GM23338 (cell line): ENCODE measurements at regions not wholly inside any gene's neighbourhood (a gene's known extent, or its start where the extent isn't known, plus 50 kb on each side); places are given as distances from the start of the nearest gene placed in this dataset.

Experiments used
- ATAC-seq: fragments of 200-7000 bp; cut with Tn5 transposase; 3 replicates; pipeline ENCODE4 v1.9.1; 2020
- DNase-seq: peaks from one replicate; pipeline ENCODE4 v3.0.0-alpha.2; 2015; ENCODE audit warnings: low spot score
- H2AFZ ChIP-seq: fragments of 200-600 bp; sonication (generic); 2 replicates; pipeline ENCODE4 v1.8.0; 2016; ENCODE audit warnings: antibody characterized with exemption, mild to moderate bottlenecking, moderate library complexity
- H3F3A ChIP-seq: fragments of 200-600 bp; sonication (generic); replicated peaks from 2 replicates; pipeline ENCODE4 v1.8.0; 2017; ENCODE audit warnings: antibody characterized with exemption, mixed run types, low read depth
- H3K27ac ChIP-seq: fragments of 200-600 bp; sonication (generic); 2 replicates; pipeline ENCODE4 v1.6.1; 2016; ENCODE audit warnings: low read depth
- H3K27me3 ChIP-seq: fragments of 200-600 bp; sonication (generic); 2 replicates; pipeline ENCODE4 v1.8.0; 2016; ENCODE audit warnings: mild to moderate bottlenecking, mixed run types, moderate library complexity; ENCODE audit not compliant: insufficient read depth
- H3K36me3 ChIP-seq: fragments of 200-600 bp; sonication (generic); 2 replicates; pipeline ENCODE4 v1.8.0; 2016; ENCODE audit warnings: mild to moderate bottlenecking; ENCODE audit not compliant: insufficient read depth
- H3K4me1 ChIP-seq: fragments of 200-600 bp; sonication (generic); 2 replicates; pipeline ENCODE4 v1.8.0; 2016; ENCODE audit warnings: mild to moderate bottlenecking, moderate library complexity; ENCODE audit not compliant: insufficient read depth
- H3K4me2 ChIP-seq: fragments of 200-600 bp; sonication (generic); 2 replicates; pipeline ENCODE4 v1.7.1; 2017; ENCODE audit warnings: mixed run types
- H3K4me3 ChIP-seq: fragments of 200-600 bp; sonication (generic); 2 replicates; pipeline ENCODE4 v1.6.1; 2016; ENCODE audit warnings: mixed run types
- H3K79me2 ChIP-seq: fragments of 200-600 bp; sonication (generic); replicated peaks from 2 replicates; pipeline ENCODE4 v1.8.0; 2017; ENCODE audit warnings: mild to moderate bottlenecking; ENCODE audit not compliant: insufficient read depth
- H3K9me2 ChIP-seq: fragments of 200-600 bp; sonication (generic); 2 replicates; pipeline ENCODE4 v1.8.0; 2017; ENCODE audit not compliant: insufficient read depth
- H4K20me1 ChIP-seq: fragments of 200-600 bp; sonication (generic); replicated peaks from 2 replicates; pipeline ENCODE4 v1.8.0; 2017; ENCODE audit warnings: mild to moderate bottlenecking; ENCODE audit not compliant: insufficient read depth
- H3K27ac Mint-ChIP-seq: 2 replicates; pipeline ENCODE4 v1.8.0; 2020; ENCODE audit warnings: inconsistent platforms, mild to moderate bottlenecking, moderate library complexity, mixed read lengths
- H3K27me3 Mint-ChIP-seq: 3 replicates; pipeline ENCODE4 v1.8.0; 2022; ENCODE audit warnings: low read depth, mild to moderate bottlenecking, moderate library complexity, mixed read lengths, inconsistent platforms; ENCODE audit not compliant: insufficient read depth, poor library complexity
- H3K36me3 Mint-ChIP-seq: 3 replicates; pipeline ENCODE4 v1.8.0; 2021; ENCODE audit warnings: low read depth, mild to moderate bottlenecking, inconsistent platforms, moderate library complexity, mixed read lengths
- H3K4me1 Mint-ChIP-seq: 3 replicates; pipeline ENCODE4 v1.8.0; 2020; ENCODE audit warnings: mild to moderate bottlenecking, inconsistent platforms, mixed read lengths
- H3K4me3 Mint-ChIP-seq: 3 replicates; pipeline ENCODE4 v1.8.0; 2021; ENCODE audit warnings: moderate library complexity, mild to moderate bottlenecking, inconsistent platforms, mixed read lengths
- H3K9me3 Mint-ChIP-seq: 3 replicates; pipeline ENCODE4 v1.8.0; 2020; ENCODE audit warnings: moderate library complexity, mild to moderate bottlenecking, inconsistent platforms, mixed read lengths
- CREB1 ChIP-seq: fragments of 250-450 bp; sonication (Bioruptor Pico); IDR thresholded peaks from 2 replicates; pipeline ENCODE4 v1.5.0; 2020; ENCODE audit warnings: low read depth, mild to moderate bottlenecking, moderate library complexity
- EZH2 ChIP-seq: fragments of 200-600 bp; sonication (generic); IDR thresholded peaks from one replicate; pipeline ENCODE4 v1.8.0; 2017; ENCODE audit warnings: antibody characterized with exemption, mild to moderate bottlenecking, low read depth; ENCODE audit not compliant: unreplicated experiment
- EZH2phosphoT487 ChIP-seq: fragments of 200-600 bp; sonication (generic); IDR thresholded peaks from one replicate; pipeline ENCODE4 v1.8.1; 2018; ENCODE audit warnings: antibody characterized with exemption; ENCODE audit not compliant: unreplicated experiment
- NANOG ChIP-seq: IDR thresholded peaks from 2 replicates; pipeline ENCODE4 v1.6.1; 2016; ENCODE audit warnings: antibody characterized with exemption, borderline replicate concordance
- POLR2AphosphoS5 ChIP-seq: IDR thresholded peaks from 2 replicates; pipeline ENCODE4 v1.6.1; 2016; ENCODE audit warnings: antibody characterized with exemption, low read depth
- STAT1 ChIP-seq: IDR thresholded peaks from one replicate; pipeline ENCODE4 v1.6.1; 2016; ENCODE audit warnings: antibody characterized with exemption; ENCODE audit not compliant: unreplicated experiment
- ZNF114 ChIP-seq: fragments of 250-450 bp; sonication (Bioruptor Pico); IDR thresholded peaks from 2 replicates; pipeline ENCODE4 v1.5.0; 2020; ENCODE audit warnings: mild to moderate bottlenecking, moderate library complexity
- ZNF331 ChIP-seq: fragments of 250-450 bp; sonication (Bioruptor Pico); IDR thresholded peaks from 2 replicates; pipeline ENCODE4 v1.5.0; 2020; ENCODE audit warnings: low read depth, mild to moderate bottlenecking, moderate library complexity
- TF ChIP-seq, protein P1 (sequence below): IDR thresholded peaks from 2 replicates; pipeline ENCODE4 v1.6.1; 2016; ENCODE audit warnings: antibody characterized with exemption
- TF ChIP-seq, protein P2 (sequence below), 2 experiments: fragments of 200-600 bp in 1 of 2; sonication (generic) in 1 of 2; conservative IDR thresholded peaks; 2 replicates each; pipeline versions ENCODE4 v1.5.1 to v1.6.1; 2016 to 2017; ENCODE audit warnings: antibody characterized with exemption in 2 of 2, low read depth in 2 of 2, mild to moderate bottlenecking in 2 of 2, moderate library complexity in 1 of 2
- TF ChIP-seq, protein P3 (sequence below): IDR thresholded peaks from one replicate; pipeline ENCODE4 v1.6.1; 2018; ENCODE audit warnings: antibody characterized with exemption; ENCODE audit not compliant: unreplicated experiment

DNA sequence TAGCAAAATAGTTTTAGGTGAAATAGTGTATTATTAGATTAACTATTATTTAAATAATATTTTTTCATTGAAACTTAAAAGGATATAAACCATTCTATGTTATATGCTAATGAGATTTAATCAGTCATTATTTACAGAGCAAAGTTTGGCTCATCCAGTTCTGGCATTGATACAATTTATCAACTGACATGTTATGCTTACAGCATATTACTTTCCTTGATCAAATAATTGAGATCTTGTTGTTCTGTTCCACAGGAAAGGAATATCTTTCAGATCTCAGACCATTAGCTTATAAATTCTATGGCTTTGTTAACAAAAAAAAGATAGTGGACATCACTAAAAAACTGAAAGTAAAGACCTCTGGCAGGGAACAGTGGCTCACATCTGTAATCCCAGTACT is 403.0 kb downstream of the ZFHX3 start (continued):
- TF ChIP-seq ZNF114 (CRISPR knock-in tag), result no peak

DNA sequence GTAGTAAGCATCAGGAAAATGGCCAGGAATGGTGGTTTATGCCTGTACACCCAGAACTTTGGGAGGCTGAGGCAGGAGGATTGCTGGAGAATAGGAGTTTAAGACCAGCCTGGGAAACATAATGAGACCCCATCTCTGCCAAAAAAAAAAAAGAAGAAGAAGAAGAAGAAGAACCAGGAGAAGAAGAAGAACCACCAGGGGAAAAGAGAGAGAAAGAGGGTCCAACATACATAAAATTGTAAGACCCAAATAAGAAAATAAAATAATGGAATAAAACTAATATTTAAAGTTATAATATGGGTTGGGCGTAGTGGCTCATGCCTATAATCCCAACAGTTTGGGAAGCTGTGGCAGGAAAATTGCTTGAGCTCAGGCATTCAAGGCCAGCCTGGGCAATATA is 408.4 kb downstream of the ZFHX3 start:
- no peaks in the 10 kb centered on the region for H4K20me1 ChIP-seq
- no peaks in the 10 kb centered on the region for H3K27me3 ChIP-seq
- ATAC-seq (no peak), DNase-seq (no peak)
- H3K4me1 Mint-ChIP-seq, result no peaks in the 10 kb centered on the region
- H3K79me2 ChIP-seq, result peaks cover 17% of the 10 kb centered on the region
- H2AFZ ChIP-seq, result no peak overlapping the region
- no peak overlapping the region for H3K27ac Mint-ChIP-seq
- no peaks in the 10 kb centered on the region for H3F3A ChIP-seq
- TF ChIP-seq ZNF114 (CRISPR knock-in tag) (no peak), EZH2 (no peak), EZH2phosphoT487 (no peak), STAT1 (no peak), CREB1 (no peak), POLR2AphosphoS5 (no peak), NANOG (no peak), ZNF331 (CRISPR knock-in tag) (no peak)
- TF ChIP-seq, protein P1, sequence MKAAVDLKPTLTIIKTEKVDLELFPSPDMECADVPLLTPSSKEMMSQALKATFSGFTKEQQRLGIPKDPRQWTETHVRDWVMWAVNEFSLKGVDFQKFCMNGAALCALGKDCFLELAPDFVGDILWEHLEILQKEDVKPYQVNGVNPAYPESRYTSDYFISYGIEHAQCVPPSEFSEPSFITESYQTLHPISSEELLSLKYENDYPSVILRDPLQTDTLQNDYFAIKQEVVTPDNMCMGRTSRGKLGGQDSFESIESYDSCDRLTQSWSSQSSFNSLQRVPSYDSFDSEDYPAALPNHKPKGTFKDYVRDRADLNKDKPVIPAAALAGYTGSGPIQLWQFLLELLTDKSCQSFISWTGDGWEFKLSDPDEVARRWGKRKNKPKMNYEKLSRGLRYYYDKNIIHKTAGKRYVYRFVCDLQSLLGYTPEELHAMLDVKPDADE, result no peak
- TF ChIP-seq, protein P2, sequence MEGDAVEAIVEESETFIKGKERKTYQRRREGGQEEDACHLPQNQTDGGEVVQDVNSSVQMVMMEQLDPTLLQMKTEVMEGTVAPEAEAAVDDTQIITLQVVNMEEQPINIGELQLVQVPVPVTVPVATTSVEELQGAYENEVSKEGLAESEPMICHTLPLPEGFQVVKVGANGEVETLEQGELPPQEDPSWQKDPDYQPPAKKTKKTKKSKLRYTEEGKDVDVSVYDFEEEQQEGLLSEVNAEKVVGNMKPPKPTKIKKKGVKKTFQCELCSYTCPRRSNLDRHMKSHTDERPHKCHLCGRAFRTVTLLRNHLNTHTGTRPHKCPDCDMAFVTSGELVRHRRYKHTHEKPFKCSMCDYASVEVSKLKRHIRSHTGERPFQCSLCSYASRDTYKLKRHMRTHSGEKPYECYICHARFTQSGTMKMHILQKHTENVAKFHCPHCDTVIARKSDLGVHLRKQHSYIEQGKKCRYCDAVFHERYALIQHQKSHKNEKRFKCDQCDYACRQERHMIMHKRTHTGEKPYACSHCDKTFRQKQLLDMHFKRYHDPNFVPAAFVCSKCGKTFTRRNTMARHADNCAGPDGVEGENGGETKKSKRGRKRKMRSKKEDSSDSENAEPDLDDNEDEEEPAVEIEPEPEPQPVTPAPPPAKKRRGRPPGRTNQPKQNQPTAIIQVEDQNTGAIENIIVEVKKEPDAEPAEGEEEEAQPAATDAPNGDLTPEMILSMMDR (conservative IDR thresholded peaks at IDR 0.05; ENCODE audit: low read depth in 2 of 2), result no peak
- TF ChIP-seq, protein P3, sequence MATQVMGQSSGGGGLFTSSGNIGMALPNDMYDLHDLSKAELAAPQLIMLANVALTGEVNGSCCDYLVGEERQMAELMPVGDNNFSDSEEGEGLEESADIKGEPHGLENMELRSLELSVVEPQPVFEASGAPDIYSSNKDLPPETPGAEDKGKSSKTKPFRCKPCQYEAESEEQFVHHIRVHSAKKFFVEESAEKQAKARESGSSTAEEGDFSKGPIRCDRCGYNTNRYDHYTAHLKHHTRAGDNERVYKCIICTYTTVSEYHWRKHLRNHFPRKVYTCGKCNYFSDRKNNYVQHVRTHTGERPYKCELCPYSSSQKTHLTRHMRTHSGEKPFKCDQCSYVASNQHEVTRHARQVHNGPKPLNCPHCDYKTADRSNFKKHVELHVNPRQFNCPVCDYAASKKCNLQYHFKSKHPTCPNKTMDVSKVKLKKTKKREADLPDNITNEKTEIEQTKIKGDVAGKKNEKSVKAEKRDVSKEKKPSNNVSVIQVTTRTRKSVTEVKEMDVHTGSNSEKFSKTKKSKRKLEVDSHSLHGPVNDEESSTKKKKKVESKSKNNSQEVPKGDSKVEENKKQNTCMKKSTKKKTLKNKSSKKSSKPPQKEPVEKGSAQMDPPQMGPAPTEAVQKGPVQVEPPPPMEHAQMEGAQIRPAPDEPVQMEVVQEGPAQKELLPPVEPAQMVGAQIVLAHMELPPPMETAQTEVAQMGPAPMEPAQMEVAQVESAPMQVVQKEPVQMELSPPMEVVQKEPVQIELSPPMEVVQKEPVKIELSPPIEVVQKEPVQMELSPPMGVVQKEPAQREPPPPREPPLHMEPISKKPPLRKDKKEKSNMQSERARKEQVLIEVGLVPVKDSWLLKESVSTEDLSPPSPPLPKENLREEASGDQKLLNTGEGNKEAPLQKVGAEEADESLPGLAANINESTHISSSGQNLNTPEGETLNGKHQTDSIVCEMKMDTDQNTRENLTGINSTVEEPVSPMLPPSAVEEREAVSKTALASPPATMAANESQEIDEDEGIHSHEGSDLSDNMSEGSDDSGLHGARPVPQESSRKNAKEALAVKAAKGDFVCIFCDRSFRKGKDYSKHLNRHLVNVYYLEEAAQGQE, result no peak
- H3K36me3 ChIP-seq, result 0 out of 2 replicates have a peak, but pooled peaks cover 6% of the 10 kb centered on the region
- no peak overlapping the region for H3K4me3 Mint-ChIP-seq
- no peak overlapping the region for H3K4me2 ChIP-seq
- no peaks in the 10 kb centered on the region for H3K9me2 ChIP-seq
- peaks cover 23% of the 10 kb centered on the region for H3K36me3 Mint-ChIP-seq
- H3K4me3 ChIP-seq, result no peak overlapping the region
- no peaks in the 10 kb centered on the region for H3K4me1 ChIP-seq
- H3K27me3 Mint-ChIP-seq, result peaks cover 5% of the 10 kb centered on the region
- H3K9me3 Mint-ChIP-seq, result peaks cover 23% of the 10 kb centered on the region
- no peak overlapping the region for H3K27ac ChIP-seq
